CD14-positive monocyte (primary cell): ENCODE measurements at regions not wholly inside any gene's neighbourhood (a gene's known extent, or its start where the extent isn't known, plus 50 kb on each side); places are given as distances from the start of the nearest gene placed in this dataset.

Source experiments
- DNase-seq, 3 donors: peaks; one replicate each; pipeline ENCODE4 v3.0.0-alpha.2; 2011 to 2022
- H2AFZ ChIP-seq: 2 replicates; pipeline ENCODE4 v1.6.0; 2012; ENCODE audit warnings: mild to moderate bottlenecking, low read depth, low read length, inconsistent platforms; ENCODE audit not compliant: insufficient read depth, poor library complexity, severe bottlenecking
- H3K27ac ChIP-seq, 2 donors: 1 replicate in 1 of 2; 2 replicates in 1 of 2; pipeline ENCODE4 v1.5.1; 2012 to 2013; ENCODE audit warnings: low read length in 2 of 2, control low read depth in 1 of 2, inconsistent platforms in 1 of 2, low read depth in 1 of 2, mild to moderate bottlenecking in 1 of 2
- H3K27me3 ChIP-seq, 2 donors: one replicate each; pipeline versions ENCODE4 v1.6.0 to v1.6.1; 2011 to 2013; ENCODE audit warnings: low read length in 2 of 2; ENCODE audit not compliant: control insufficient read depth in 2 of 2, insufficient read depth in 2 of 2
- H3K36me3 ChIP-seq, 2 donors: replicated peaks in 1 of 2; 1 replicate in 1 of 2; 2 replicates in 1 of 2; pipeline versions ENCODE4 v1.5.1 to v1.6.1; 2012 to 2013; ENCODE audit warnings: low read length in 2 of 2, control low read depth in 1 of 2, inconsistent platforms in 1 of 2, mild to moderate bottlenecking in 1 of 2; ENCODE audit not compliant: insufficient read depth in 2 of 2, control insufficient read depth in 1 of 2
- H3K4me1 ChIP-seq, 2 donors: 1 replicate in 1 of 2; 2 replicates in 1 of 2; pipeline versions ENCODE4 v1.5.1 to v1.6.1; 2012 to 2013; ENCODE audit warnings: low read length in 2 of 2, control low read depth in 1 of 2, inconsistent platforms in 1 of 2, mild to moderate bottlenecking in 1 of 2, moderate library complexity in 1 of 2; ENCODE audit not compliant: insufficient read depth in 2 of 2, control insufficient read depth in 1 of 2
- H3K4me2 ChIP-seq: replicated peaks from 2 replicates; pipeline ENCODE3; 2012; ENCODE audit warnings: low read length, moderate library complexity, mild to moderate bottlenecking; ENCODE audit not compliant: poor library complexity, severe bottlenecking; ENCODE audit errors: extremely low read depth
- H3K4me3 ChIP-seq, 3 experiments: fragments of 200-600 bp in 1 of 3; sonication (generic) in 1 of 3; replicated peaks in 1 of 3; 1 replicate in 2 of 3; 2 replicates in 1 of 3; pipeline ENCODE4 v1.5.1; 2011 to 2013; ENCODE audit warnings: low read length in 3 of 3, mild to moderate bottlenecking in 3 of 3, control low read depth in 2 of 3, low read depth in 2 of 3, inconsistent platforms in 1 of 3, moderate library complexity in 1 of 3
- H3K79me2 ChIP-seq: 2 replicates; pipeline ENCODE4 v1.6.0; 2012; ENCODE audit warnings: mild to moderate bottlenecking, control low read depth, inconsistent platforms, low read length, moderate library complexity; ENCODE audit not compliant: insufficient read depth
- H3K9ac ChIP-seq: 2 replicates; pipeline ENCODE4 v1.6.0; 2017; ENCODE audit warnings: low read length, mild to moderate bottlenecking; ENCODE audit not compliant: insufficient read depth, poor library complexity, severe bottlenecking
- H3K9me3 ChIP-seq, 2 donors: replicated peaks in 1 of 2; 1 replicate in 1 of 2; 2 replicates in 1 of 2; pipeline versions ENCODE4 v1.5.1 to v1.6.1; 2012 to 2013; ENCODE audit warnings: low read length in 2 of 2, control low read depth in 1 of 2; ENCODE audit not compliant: control insufficient read depth in 1 of 2, insufficient read depth in 1 of 2
- H4K20me1 ChIP-seq: 2 replicates; pipeline ENCODE4 v1.6.0; 2012; ENCODE audit warnings: mild to moderate bottlenecking, low read length, control low read depth, moderate library complexity; ENCODE audit not compliant: insufficient read depth
- H3K27ac Mint-ChIP-seq, 7 donors: one replicate each; pipeline ENCODE4 v1.8.0; 2020; ENCODE audit warnings: mild to moderate bottlenecking in 7 of 7, mixed read lengths in 7 of 7, moderate library complexity in 6 of 7, inconsistent platforms in 2 of 7
- H3K27me3 Mint-ChIP-seq, 3 donors: one replicate each; pipeline ENCODE4 v1.8.0; 2021 to 2022; ENCODE audit warnings: low read depth in 3 of 3, mild to moderate bottlenecking in 3 of 3, mixed read lengths in 3 of 3, moderate library complexity in 3 of 3, inconsistent platforms in 1 of 3
- H3K36me3 Mint-ChIP-seq, 2 donors: one replicate each; pipeline ENCODE4 v1.8.0; 2020; ENCODE audit warnings: mixed read lengths in 2 of 2, inconsistent platforms in 1 of 2, mild to moderate bottlenecking in 1 of 2
- H3K4me1 Mint-ChIP-seq: one replicate; pipeline ENCODE4 v1.8.0; 2020; ENCODE audit warnings: mild to moderate bottlenecking, mixed read lengths
- H3K4me3 Mint-ChIP-seq, 2 donors: one replicate each; pipeline ENCODE4 v1.8.0; 2020; ENCODE audit warnings: mild to moderate bottlenecking in 2 of 2, mixed read lengths in 2 of 2, moderate library complexity in 1 of 2
- H3K9me3 Mint-ChIP-seq, 7 donors: one replicate each; pipeline ENCODE4 v1.8.0; 2020 to 2022; ENCODE audit warnings: mixed read lengths in 7 of 7, mild to moderate bottlenecking in 6 of 7, moderate library complexity in 6 of 7, inconsistent platforms in 2 of 7
- CTCF ChIP-seq: fragments of 200-600 bp; IDR thresholded peaks from one replicate; pipeline ENCODE4 v1.8.0; 2022; ENCODE audit warnings: antibody characterized with exemption, mild to moderate bottlenecking
- WGBS: methylation state at CpG from one replicate; pipeline ENCODE4 v1.1.5; 2013; ENCODE audit warnings: missing lambda C conversion rate; ENCODE audit not compliant: insufficient coverage; 5-methylcytosine and 5-hydroxymethylcytosine counted together
- intact Hi-C, 2 donors: fragments of 100-400 bp; cut with micrococcal nuclease; formaldehyde crosslinking; loops; one replicate each; pipeline versions ENCODE4 v1.15.0 to v1.15.1; 2023

- H3K9me3 ChIP-seq, result no peaks in the 10 kb centered on the region
- H3K27me3 Mint-ChIP-seq, result peaks cover 1 to 3% (median 2%) of the 10 kb centered on the region in 3 donors
- no peak overlapping the region for H2AFZ ChIP-seq
- no peak overlapping the region for H3K9ac ChIP-seq
- no peak overlapping the region for H3K27ac Mint-ChIP-seq
- H3K36me3 Mint-ChIP-seq, result no peaks in the 10 kb centered on the region
- no peak overlapping the region for H3K4me2 ChIP-seq
- no peaks in the 10 kb centered on the region for H3K79me2 ChIP-seq
- H3K4me3 Mint-ChIP-seq, result no peak overlapping the region
- H3K9me3 Mint-ChIP-seq, result peaks cover 2 to 12% (median 8%) of the 10 kb centered on the region in 7 donors
- intact Hi-C loops, result no loop called here
- H4K20me1 ChIP-seq, result no peaks in the 10 kb centered on the region
- no peak for TF ChIP-seq CTCF
- no peak overlapping the region for H3K27ac ChIP-seq
- no peak overlapping the region for H3K4me3 ChIP-seq
- H3K4me1 ChIP-seq, result no peaks in the 10 kb centered on the region
- DNase-seq, result no peak
- no CpG with 5 or more reads among the region's 2 CpGs for WGBS
- no peaks in the 10 kb centered on the region for H3K36me3 ChIP-seq
- no peaks in the 10 kb centered on the region for H3K4me1 Mint-ChIP-seq
- no peaks in the 10 kb centered on the region for H3K27me3 ChIP-seq
Observed at GRCh38 chr6:12545619-12546409, 170.8 kb upstream of the PHACTR1 start.

GRCh38 chr6:12546410-12547002 lies 170.1 kb upstream of the PHACTR1 start:
- intact Hi-C loops, result no loop called here
- H3K36me3 Mint-ChIP-seq, result no peaks in the 10 kb centered on the region
- Histone ChIP-seq H3K79me2 (no peaks in the 10 kb centered on the region), H3K4me3 (no peak overlapping the region), H2AFZ (no peak overlapping the region), H3K4me1 (no peaks in the 10 kb centered on the region), H3K4me2 (no peak overlapping the region), H3K27me3 (no peaks in the 10 kb centered on the region), H3K36me3 (no peaks in the 10 kb centered on the region), H3K9ac (no peak overlapping the region), H3K27ac (no peak overlapping the region), H3K9me3 (no peaks in the 10 kb centered on the region), H4K20me1 (no peaks in the 10 kb centered on the region)
- H3K4me3 Mint-ChIP-seq, result no peak overlapping the region
- peaks cover 0 to 3% (median 1%) of the 10 kb centered on the region in 3 donors for H3K27me3 Mint-ChIP-seq
- DNase-seq, result no peak
- WGBS, result no CpG with 5 or more reads among the region's 4 CpGs
- peaks cover 2 to 11% (median 8%) of the 10 kb centered on the region in 7 donors for H3K9me3 Mint-ChIP-seq
- no peak overlapping the region for H3K27ac Mint-ChIP-seq
- no peak for TF ChIP-seq CTCF
- no peaks in the 10 kb centered on the region for H3K4me1 Mint-ChIP-seq
